GM21381 (cell line): ENCODE measurements at regions not wholly inside any gene's neighbourhood (a gene's known extent, or its start where the extent isn't known, plus 50 kb on each side); places are given as distances from the start of the nearest gene placed in this dataset.

Experiments used
- ATAC-seq: cut with Tn5 transposase; IDR thresholded peaks from one replicate; pipeline ENCODE4 v1.9.1; 2021; ENCODE audit warnings: mild to moderate bottlenecking, moderate library complexity; ENCODE audit not compliant: unreplicated experiment

DNA sequence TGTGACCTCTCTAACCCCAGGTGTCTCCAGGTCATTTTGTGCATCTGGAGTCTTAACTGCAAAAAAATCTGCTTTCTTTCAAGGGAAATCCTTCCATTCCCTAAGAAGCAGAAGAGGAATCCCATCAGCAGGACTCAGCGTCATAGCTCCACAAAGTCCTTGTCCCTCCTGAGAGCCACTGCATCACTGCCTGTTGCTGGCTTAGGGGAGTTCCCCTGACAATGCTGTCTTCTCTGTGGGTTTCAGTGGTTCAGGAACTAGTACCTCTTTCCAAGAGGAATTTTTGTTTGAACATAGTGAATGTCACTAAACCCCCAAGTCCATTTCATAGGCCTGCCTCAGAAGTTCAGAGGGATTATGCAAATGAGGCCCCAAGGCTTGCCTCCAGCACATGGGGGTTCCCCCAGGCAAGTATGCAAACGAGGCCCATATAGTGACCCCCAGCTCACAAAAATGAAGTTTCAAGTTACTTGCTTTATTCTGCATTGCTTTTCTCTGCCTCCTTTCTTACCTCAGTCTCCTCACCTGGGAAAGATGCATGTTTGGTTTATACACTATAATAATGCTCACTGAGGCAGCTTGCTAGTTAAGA, 513.9 kb upstream of the MEX3C start:
- no peak for ATAC-seq

DNA sequence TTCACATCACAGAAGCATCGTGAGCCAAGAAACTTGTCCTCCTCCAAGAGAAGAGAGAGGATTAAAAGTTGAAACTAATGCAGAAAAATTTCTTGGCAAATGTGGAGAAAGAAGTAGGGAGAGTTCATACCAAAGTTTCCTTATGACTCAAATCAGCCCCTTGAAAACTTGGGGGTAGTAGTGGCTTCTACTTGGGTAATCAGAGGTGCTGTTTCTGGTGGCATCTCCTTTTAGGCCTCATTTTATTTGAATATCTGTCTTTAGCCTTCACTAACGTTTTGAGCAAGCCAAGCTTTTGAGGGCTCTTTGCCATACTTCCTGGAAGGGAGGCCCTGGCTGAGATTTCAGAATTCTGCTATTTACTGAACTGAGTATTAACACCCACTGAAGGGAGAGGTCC, 515.3 kb upstream of the MEX3C start:
- ATAC-seq: no peak

DNA sequence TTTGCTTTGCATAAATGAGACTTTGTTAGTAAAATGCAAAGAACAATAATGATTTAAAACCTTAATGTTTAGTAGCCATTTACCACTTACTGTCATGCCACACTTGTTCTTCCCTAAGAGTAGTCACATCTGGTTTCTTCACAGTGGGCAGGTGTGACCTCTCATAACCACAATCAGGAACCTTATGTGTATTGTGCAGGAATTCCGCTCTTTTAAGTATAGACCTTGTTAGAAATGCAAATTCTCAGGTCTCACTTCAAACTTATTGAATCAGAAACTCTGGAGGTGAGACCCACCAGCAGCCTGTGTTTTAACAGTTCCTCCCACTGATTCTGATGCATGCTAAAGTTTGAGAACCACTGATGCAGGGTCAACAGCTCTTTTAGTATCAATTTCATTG, 518.8 kb upstream of the MEX3C start:
- ATAC-seq: no peak

DNA sequence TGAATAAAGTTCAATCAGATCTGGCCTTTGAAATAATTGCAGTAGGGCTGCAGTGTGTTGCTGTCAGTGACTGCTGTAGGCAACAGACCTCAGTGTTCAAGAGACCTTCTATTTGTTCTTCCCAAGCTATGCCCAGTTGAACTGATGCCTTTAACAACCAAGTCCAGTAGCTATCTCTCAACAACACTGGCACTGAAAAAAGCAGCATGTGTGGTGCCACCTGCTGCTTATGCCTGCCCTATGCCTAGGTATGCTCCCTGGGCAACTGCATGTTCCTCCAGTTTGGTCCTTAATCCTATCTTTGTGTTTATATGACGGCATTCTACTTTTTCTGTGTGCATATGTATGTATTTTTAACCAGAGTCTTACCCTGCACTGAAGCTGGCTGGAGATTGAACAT, 523.9 kb upstream of the MEX3C start:
- no peak for ATAC-seq

- ATAC-seq: no peak
These were observed 524.5 kb upstream of the MEX3C start for GRCh38 chr18:51721996-51722395.

GRCh38 chr18:51724790-51725721, 527.6 kb upstream of the MEX3C start:
- no peak for ATAC-seq

DNA sequence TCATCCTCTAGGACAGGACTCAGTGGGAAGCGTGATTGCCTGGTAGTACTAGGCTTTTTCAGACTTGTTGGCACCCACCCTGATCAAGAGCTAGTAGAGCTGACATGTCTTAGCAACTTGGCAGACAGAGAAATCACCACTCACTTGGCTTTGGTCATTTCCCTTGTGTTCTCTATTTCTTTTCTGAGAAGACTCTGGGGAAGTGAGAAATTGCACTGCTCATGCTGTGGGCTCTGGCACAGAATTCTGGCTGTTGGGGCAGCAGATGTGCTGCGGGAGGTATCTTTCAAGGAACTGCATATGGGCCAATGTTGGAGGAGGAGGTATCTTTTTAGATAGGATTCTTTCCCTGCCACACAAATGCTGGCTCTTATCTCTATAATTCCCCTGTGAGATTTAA, 529.1 kb upstream of the MEX3C start:
- no peak for ATAC-seq

GRCh38 chr18:51727780-51728179, 530.3 kb upstream of the MEX3C start:
- ATAC-seq: no peak

- ATAC-seq: no peak
These were observed 533.6 kb upstream of the MEX3C start for GRCh38 chr18:51731070-51731469.

DNA sequence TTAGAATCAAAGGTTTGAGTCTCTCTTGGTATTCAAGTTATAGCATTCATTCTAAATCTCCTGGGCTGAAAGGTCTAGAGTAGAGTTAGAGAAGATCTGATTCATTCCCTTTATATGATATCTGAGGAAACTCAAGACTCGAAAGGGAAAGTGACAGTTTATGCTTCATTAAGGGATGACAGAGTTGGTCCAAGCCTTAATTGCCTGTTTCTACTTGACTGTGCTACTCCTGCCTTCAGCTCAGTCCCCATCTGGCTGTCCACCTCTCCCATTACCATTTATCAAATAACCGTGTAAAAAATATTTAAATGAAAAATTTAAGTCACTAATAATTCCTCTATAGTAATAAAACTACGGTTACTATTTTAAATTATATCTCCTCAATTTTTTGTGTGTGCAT, 537.1 kb upstream of the MEX3C start:
- no peak for ATAC-seq

GRCh38 chr18:51739044-51739666, 541.7 kb upstream of the MEX3C start:
- ATAC-seq: peak; percentile 92

DNA sequence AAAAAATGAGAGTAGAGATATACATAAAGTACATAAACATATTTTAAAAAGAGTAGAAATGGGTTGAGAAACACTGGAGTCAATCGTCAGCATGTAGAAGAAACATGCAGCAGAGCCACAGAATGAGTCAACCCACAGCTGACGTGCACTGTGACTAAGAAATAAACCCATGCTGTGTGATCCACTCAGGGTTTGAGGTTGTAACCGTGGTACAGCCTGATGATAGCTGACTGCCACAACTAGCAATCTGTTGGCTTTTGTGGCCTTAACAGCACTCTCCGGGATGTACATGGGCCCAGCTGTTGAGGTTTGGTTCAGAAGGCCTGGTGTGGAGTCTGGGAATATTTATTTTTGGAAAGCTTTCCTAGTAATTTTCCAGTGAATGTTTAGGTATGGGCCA, 554.4 kb upstream of the MEX3C start:
- ATAC-seq: no peak

DNA sequence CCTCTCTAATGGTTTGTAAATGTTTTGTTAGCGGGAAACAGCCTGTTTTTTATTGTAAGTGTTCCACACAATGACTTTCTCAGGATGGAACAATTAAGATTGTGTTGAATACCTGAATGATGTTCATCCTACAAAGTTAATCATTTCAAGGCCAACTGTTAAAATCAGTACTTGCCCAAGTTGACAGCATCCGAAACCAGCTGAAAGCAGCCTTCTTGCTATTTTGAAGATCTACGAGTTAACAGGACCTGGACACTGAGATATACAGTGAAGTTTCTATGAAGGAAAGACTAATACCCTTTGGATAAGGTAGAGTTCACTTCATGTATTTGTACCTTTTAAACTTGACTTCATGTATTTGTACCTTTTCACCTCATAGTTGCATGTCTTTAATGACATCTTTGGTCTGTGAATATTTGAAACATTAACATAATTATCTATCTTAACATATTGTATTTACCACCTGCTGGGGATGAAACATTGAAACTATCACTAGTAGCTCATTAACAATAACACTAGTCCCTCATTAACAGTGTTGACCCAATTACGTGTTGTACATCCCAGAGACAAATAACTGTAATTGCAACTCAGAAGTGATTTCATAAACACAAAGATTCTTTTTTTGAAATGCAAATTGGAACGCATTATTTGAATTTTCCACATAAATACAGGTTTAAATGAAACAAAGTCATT, 556.0 kb upstream of the MEX3C start:
- no peak for ATAC-seq

DNA sequence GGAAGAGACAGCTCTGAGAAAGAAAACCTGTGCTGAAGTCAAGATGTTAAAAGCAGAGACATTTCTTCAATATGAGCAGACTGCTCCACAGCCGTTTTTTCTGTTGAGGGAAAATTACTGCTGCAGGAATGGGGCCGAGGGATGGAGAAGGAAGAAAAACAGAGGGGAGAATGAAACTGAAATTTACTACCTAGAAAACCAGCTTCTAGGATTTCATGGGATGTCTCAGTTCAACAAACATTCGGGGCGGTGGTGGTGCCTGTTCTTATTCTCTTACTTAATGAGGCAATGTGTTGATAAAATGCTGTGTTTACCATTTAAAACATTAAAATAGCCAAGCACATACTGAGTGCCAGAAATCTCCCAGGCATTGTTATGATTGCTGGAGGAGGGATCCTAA, 557.1 kb upstream of the MEX3C start:
- ATAC-seq: no peak

DNA sequence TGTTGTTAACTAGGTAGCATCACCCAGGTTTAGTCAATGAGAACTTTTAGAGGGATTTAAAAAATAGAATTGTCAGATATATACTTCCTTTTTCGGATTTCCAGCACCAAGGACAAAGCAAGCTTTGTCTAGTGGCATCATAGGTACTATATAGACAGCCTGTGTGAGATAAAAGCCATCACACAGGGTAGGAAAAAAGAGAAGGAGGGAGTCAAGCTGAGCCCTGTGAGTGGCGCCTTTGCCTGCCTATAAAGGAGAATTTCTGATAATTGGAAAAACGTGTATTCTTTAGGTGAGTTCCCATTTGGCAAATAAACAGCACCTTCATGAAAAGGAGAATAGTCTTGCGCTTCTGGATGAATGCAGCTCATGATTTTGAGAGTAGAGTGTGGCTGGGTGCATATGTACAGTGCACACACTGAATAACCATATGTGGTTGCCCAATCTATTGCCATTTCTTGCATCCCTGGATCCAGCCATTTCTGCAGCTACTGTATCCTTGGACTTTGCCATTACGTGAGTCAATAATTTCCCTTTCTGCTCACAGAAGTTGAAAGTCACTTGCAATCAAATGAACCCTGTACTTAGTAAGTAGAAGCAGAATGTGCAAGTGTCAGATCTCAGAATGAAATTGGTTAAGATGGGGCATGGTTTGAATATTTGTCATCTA, 559.9 kb upstream of the MEX3C start:
- ATAC-seq: no peak

- no peak for ATAC-seq
These were observed 564.9 kb upstream of the MEX3C start for GRCh38 chr18:51762373-51762772.

- ATAC-seq: no peak
These were observed 568.3 kb upstream of the MEX3C start for GRCh38 chr18:51765606-51766360.

DNA sequence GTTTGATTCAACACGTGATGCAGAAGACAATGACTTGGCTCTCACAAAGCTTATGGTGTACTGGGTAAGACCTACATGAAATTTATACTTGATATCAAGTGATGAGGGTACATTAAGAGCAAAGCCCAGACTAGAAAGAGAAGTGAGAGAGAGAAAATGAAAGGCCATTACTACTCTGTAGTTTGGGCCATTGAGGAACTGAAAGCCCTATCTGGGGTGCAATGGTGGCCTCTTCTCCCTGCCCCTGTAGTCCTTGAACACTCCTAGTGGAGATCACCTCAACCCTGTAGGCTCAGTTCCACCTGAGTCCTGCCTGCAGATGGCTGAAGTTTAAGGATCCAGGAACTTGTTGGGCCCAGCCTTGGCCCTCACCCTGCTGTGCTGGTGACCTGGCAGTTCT, 569.8 kb upstream of the MEX3C start:
- ATAC-seq: no peak

- ATAC-seq: no peak
These were observed 561.9 kb upstream of the DCC start for GRCh38 chr18:51778115-51778514.

DNA sequence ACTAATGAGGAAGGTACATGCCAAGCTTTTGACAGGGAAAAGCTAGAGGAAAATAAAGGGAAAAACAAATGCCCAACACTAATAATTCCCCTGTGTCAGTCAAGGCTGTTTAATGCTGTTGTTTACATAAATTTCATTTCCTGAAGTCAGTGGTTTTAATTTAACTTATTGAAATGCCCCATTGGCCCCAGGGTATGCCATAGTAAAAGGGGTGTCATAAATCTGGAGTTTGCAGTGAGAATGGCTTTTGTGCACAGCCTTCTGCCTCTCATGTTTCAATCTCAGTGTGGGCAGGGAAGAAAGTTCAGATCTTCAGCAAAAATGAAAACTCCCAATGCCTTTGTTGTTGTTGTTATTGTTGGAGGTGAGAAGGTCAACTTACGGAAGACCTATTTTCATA, 550.1 kb upstream of the DCC start:
- ATAC-seq: no peak
